GM18907 (cell line): ENCODE measurements at regions not wholly inside any gene's neighbourhood (a gene's known extent, or its start where the extent isn't known, plus 50 kb on each side); places are given as distances from the start of the nearest gene placed in this dataset.
"Not testable (repeated sequence)": the region's sequence is repeated elsewhere in the genome, so short reads cannot be mapped to it uniquely, and the experiment has no call there.

ENCODE experiments used
- ATAC-seq: cut with Tn5 transposase; IDR thresholded peaks from one replicate; pipeline ENCODE4 v1.9.1; 2021; ENCODE audit warnings: mild to moderate bottlenecking, moderate library complexity; ENCODE audit not compliant: unreplicated experiment

GRCh38 chr1:21385022-21385421 is 54.9 kb upstream of the NBPF3 start:
- ATAC-seq = no peak

- ATAC-seq = no peak
Measured at GRCh38 chr1:21384620-21385019, 55.3 kb upstream of the NBPF3 start.

GRCh38 chr1:21383785-21384401 is 56.0 kb upstream of the NBPF3 start:
- no peak for ATAC-seq

GRCh38 chr1:21381354-21381753 is 58.6 kb upstream of the NBPF3 start:
- ATAC-seq = no peak

GRCh38 chr1:21380147-21380546 is 59.8 kb upstream of the NBPF3 start:
- ATAC-seq = not testable (repeated sequence)

GRCh38 chr1:21379571-21379970 is 60.4 kb upstream of the NBPF3 start:
- no peak for ATAC-seq

- ATAC-seq = no peak
Measured at GRCh38 chr1:21378705-21379494, 61.0 kb upstream of the NBPF3 start.

- no peak for ATAC-seq
Measured at GRCh38 chr1:21372383-21372782, 67.6 kb upstream of the NBPF3 start.

GRCh38 chr1:21369905-21370304 is 70.0 kb upstream of the NBPF3 start:
- no peak for ATAC-seq

GRCh38 chr1:21368515-21369289 is 71.2 kb upstream of the NBPF3 start:
- ATAC-seq = no peak

GRCh38 chr1:21367973-21368514 is 71.9 kb upstream of the NBPF3 start:
- not testable (repeated sequence) for ATAC-seq

GRCh38 chr1:21366288-21366687 is 73.6 kb upstream of the NBPF3 start:
- no peak for ATAC-seq

- ATAC-seq = no peak
Measured at GRCh38 chr1:21365036-21365435, 74.8 kb upstream of the ECE1 start.

GRCh38 chr1:21362096-21362495 is 71.8 kb upstream of the ECE1 start:
- ATAC-seq = no peak

- no peak for ATAC-seq
Measured at GRCh38 chr1:21361506-21361905, 71.2 kb upstream of the ECE1 start.

- ATAC-seq = no peak
Measured at GRCh38 chr1:21357161-21357560, 66.9 kb upstream of the ECE1 start.

- ATAC-seq = no peak
Measured at GRCh38 chr1:21355956-21356355, 65.7 kb upstream of the ECE1 start.

GRCh38 chr1:21352586-21352985 is 62.3 kb upstream of the ECE1 start:
- no peak for ATAC-seq

GRCh38 chr1:21351901-21352300 is 61.6 kb upstream of the ECE1 start:
- no peak for ATAC-seq

- ATAC-seq = no peak
Measured at GRCh38 chr1:21350202-21350885, 60.1 kb upstream of the ECE1 start.

GRCh38 chr1:21349693-21350092 is 59.4 kb upstream of the ECE1 start:
- ATAC-seq = no peak
